Islet of Langerhans (tissue), 1 donor: ENCODE measurements at regions not wholly inside any gene's neighbourhood (a gene's known extent, or its start where the extent isn't known, plus 50 kb on each side); places are given as distances from the start of the nearest gene placed in this dataset.
"Not testable (repeated sequence)": the region's sequence is repeated elsewhere in the genome, so short reads cannot be mapped to it uniquely, and the experiment has no call there.

ENCODE experiments used
- FAIRE-seq: peaks from one replicate; lab custom pipeline; 2011; peaks lifted over from hg19 to GRCh38; lab: Jason Lieb, UNC

DNA sequence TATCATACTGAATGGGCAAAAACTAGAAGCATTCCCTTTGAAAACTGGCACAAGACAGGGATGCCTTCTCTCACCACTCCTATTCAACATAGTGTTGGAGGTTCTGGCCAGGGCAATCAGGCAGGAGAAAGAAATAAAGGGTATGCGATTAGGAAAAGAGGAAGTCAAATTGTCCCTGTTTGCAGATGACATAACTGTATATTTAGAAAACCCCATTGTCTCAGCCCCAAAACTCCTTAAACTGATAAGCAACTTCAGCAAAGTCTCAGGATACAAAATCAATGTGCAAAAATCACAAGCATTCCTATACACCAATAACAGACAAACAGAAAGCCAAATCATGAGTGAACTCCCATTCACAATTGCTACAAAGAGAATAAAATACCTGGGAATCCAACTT lies 52.5 kb upstream of the CCDC71L start:
- not testable (repeated sequence) for FAIRE-seq

DNA sequence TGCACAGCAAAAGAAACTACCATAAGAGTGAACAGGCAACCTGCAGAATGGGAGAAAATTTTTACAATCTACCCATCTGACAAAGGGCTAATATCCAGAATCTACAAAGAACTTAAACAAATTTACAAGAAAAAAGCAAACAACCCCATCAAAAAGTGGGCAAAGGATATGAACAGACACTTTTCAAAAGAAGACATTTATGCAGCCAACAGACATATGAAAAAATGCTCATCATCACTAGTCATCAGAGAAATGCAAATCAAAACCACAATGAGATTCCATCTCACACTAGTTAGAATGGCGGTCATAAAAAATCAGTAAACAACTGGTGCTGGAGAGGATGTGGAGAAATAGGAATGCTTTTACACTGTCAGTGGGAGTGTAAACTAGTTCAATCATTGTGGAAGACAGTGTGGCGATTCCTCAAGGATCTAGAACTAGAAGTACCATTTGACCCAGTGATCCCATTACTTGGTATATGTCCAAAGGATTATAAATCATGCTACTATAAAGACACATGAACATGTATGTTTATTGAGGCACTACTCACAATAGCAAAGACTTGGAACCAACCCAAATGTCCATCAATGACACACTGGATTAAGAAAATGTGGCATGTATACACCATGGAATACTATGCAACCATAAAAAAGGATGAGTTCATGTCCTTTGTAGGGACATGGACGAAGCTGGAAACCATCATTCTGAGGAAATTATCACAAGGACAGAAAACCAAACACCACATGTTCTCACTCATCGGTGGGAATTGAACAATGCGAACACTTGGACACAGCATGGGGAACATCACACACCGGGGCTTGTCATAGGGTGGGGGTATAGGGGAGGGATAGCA lies 53.9 kb upstream of the CCDC71L start:
- not testable (repeated sequence) for FAIRE-seq

DNA sequence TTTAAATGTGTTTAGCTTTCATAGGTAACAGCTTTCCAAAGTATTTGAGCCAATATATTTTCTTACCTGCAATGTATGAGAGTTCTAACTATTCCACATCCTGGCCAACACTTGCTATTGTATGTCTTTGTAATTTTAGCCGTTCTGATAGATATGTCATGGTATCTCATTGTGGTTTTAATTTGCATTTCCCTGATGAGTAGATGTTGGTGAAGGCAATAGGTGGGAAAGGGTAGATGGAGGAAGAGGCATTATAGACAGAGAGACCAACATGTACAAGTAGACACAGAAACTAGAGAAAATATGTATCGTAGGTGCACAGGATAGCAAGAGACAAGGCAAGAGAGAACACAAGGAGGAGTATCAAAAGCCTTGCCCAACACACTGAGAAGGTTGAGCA lies 54.8 kb upstream of the CCDC71L start:
- no peak for FAIRE-seq

DNA sequence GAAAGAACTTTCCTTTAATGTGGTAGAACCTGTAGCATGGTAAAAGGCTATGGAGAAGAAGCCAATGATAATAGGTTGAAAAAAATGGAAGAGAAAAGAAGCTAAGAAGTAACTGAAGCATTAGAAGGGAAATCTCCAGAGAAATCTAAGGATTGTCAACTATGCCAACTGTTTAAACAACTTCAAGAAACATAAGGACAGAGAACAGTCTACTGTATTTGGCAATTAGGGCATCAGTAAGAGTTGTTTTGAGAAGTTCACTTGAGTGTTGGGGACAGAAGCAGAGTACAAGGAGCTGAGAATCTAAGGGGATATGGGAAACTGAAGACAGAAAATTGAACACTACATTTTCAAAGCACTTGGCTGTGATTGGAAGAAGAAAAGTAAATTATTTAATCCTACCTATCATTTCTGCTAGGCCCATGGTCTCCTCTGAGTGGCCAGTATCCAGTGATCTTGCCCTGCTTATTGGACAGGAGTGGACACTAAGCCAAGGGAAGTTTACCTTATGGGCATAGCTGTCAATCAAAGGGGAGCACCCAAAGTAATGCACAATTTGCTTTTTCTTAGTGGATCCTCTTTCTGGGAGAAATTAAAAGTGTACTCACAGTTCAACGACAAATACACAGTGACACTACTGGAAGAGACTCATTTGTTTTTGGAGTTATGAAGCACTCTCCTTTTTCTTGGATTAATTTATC lies 56.4 kb upstream of the CCDC71L start:
- FAIRE-seq, result no peak

DNA sequence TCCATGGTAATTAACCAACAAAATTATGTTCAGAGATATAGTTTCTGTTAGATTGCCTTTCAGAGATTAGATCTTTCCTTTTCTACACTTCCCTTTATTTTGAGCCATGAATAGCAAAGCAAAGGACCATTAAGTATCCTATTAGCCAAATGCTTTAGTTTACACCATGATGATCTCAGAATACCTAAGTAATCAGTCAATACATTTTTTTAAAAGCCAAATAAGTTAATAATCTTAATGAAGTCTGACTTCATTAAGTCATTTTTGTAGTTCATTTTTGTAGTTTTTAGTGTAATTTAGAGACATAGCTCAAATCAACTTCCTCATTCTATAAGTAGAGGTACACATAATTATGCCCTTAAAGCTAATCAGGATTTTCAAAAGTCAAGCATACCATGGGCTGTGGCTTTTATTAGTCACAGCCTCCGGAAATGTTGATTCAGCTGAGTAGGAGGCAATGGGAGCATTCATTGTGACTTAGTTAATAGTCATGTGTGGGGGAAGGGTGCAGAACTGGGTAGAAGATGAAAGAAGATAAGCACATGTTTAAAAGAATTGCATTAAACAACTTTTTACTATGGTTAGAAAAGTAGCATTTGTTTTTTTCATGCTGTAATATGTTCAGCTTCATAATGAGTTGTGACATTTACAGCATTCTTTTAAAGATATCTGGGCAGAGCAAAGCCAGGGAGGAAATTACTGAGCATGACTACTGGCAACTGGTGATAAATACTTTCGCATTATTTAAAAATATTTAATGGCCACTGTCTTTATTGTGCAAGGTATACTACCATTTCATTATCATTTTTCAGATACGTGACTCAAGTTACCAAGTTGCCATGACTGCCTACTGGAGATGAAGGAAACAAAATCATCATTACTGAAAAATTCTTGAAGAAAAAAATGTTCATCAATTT lies 57.3 kb upstream of the CCDC71L start:
- no peak for FAIRE-seq

DNA sequence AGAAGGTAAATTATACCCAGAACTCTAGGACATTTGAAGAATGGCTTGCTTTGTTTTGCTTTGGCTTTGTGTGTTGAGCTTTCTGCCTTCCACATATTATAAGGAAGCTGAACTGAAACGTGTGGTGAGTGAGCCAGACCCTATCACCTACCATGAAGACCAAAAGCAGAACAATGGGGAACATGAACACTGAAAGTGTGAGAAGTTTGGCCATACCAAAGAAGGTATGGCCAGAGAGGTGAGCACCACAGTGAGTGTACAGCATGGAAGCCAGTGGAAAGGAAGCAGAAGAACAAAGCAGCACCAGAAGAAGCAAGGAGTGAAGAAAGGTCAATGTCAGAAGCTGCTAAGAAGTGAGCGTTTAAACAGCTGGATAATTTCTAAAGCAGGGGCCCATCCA lies 59.7 kb upstream of the CCDC71L start:
- no peak for FAIRE-seq

DNA sequence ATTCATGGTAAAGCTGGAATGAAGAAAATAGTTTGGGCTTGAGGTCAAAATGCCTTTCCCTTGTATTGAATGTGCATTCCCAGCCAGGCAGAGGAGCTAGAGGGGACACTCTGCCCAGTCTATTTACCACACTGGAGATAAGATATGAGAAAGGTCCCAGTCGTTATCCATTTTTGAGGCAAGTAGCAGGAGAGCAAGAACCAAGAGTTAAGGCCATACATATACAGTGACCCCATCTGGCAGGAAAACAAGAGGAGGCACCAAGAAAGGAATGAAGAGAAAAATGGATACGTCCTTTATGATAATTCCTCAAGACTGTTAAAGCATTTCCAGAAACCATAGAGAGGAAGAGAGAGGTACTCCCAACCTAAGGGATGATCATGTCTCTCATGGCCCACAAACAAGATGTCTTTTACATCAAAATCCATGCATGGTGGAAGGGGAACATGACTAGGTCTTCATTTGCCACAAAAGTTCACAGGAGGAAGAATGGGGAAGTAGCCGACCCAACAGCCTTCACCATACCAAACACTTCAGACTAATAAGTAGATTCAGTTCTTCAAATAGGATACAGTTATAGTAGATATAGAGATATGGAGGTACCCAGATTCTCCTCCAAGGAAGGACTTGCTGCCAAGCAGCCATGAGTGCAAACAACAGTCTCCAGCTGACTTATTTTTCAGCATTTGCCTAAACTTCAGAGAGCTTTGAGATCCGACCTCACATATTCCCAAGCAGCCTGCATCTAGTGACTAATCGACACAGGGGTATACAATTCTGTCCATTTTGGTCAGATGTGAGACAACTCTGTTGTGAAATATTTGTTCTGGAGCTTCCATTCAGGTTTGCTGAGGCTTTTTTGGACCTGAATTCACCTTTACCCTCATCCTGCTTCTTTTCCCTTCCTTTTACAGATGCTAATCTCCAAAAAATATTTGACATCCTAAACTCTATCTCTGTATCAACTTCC lies 61.1 kb upstream of the CCDC71L start:
- no peak for FAIRE-seq

DNA sequence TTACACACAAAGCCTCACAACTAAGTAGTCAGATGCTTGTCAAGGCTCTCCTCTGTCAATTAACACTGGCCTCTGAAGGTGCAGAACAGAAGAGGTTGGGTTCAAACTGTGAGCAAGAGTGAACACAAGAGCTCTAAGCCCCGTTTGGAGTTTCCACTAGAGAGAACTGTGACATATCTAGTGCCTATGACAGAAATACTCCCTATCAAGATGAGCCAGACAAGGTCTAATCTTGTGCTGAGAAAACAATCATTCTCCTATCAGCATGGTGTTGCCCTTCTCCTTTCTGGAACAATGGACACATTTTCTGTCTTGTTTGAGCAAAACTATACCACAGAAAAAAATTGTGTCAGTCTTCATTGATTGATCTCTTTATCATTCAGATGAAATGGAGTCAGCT lies 62.4 kb upstream of the CCDC71L start:
- no peak for FAIRE-seq

DNA sequence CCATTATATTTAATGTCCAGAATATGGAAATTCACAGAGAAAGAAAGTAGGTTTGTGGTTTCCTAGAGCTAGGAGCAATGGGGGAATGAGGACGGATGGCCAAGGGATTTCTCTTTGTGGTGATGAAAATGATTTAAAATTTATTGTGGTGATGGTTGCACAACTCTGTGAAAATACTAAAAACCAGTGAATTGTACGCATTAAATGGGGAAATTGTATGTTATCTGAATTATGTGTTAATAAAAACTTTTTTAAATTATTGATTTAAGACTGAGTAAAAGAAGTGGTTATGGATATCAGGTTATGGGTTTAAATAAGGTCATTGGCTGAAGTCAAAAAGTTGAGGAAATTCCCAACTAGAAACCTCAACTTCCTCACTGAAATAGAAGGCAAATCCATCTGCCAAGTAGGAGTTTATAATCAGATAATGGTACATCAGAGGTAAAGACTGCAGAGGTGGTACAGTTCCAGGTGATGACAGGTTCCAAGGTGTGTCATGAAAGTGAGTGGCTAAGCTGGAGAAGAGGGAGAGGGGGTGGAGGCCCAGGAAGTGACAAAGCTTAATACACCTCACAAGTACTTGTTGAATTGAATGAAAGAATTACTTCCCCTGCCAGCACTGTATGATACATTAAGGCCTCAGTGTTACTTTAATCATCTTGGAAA lies 68.9 kb upstream of the CCDC71L start:
- FAIRE-seq, result no peak

DNA sequence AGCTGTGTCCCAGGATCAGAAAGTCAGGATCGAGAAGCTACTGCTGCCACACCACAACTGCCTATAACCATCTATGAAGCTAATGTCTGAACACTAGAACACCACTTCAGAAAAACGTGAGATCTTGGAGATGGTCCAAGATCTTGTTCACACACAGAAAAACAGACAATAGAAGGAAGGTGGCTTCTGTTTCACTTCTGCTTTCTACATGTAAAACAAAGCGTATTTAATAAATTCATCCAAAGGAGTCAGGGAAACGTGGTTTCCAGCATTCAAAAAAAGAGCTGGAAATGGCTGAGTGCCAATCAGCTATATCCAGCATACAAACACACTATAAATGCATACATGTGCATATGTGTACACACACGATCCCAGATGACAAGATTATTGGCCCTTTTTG lies 70.2 kb upstream of the CCDC71L start:
- no peak for FAIRE-seq

DNA sequence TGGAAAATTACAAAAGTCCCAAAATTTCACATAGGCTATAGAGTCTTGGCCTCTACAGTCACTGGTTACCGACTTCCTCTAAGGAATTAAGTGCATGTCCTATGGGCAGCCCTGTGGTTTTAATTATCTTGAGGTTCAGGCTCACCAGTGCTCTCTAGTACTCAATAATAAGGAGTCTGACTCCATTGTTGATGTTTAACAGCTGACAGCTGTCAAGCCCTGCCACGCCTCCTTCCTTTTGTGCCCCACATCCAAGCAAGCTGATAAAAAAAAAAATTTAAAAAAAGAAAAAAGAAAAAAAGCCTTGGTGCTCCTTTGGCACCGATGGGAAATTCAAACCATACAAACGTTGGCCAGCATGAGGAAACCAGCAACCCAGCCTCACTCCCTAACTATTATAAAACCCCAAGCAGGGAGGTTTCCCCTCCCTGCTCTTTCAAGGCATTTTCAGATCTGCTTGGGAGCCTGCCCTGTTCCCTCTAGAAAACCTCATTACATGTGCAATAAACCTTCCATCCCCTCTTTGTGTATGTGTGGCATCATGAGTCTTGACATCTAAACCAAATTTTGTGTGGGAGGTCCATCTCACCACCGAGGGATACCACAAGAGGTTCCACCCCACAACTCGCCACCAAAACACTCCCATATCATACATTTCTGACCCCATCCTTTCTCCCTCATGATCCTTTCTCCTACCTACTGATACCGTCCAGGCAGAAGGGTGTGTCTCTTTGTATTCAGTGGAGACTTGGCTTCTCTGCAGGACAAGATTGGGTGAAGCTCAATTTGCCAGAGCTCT lies 70.9 kb upstream of the CCDC71L start:
- no peak for FAIRE-seq

DNA sequence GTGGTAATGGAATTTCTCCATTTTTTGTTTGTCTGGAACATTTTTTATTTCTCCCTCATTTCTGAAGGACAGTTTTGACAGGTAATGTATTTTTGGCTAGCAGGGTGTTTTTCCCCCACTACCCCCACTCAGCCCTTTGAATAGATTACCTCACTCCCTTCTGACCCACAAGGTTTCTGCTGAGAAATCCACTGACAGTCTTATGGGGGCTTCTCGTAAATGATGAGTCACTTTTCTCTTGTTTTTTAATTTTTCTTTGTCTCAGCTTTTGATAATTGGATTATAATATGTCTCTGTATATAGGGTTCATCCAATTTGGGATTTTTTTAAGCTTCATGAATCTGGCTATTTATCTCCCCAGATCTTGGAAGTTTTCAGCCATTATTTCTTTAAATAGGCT lies 74.7 kb upstream of the CCDC71L start:
- no peak for FAIRE-seq

DNA sequence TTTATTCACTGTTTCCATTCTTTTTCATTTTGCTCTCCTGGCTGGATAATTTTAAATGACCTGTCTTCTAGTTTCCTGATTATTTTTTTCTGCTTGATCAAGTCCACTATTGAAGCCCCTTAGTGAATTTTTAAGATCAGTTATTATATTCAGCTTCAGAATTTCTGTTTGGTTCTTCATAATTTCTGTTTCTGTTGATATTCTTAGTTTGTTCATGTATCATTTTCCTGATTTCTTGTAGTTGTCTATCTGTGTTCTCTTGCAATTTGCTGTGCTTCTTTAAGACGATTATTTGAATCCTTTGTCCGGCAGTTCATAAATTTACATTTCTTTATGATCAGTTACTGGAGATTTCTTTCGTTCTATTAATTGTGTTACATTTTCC lies 75.2 kb upstream of the CCDC71L start:
- FAIRE-seq, result no peak

DNA sequence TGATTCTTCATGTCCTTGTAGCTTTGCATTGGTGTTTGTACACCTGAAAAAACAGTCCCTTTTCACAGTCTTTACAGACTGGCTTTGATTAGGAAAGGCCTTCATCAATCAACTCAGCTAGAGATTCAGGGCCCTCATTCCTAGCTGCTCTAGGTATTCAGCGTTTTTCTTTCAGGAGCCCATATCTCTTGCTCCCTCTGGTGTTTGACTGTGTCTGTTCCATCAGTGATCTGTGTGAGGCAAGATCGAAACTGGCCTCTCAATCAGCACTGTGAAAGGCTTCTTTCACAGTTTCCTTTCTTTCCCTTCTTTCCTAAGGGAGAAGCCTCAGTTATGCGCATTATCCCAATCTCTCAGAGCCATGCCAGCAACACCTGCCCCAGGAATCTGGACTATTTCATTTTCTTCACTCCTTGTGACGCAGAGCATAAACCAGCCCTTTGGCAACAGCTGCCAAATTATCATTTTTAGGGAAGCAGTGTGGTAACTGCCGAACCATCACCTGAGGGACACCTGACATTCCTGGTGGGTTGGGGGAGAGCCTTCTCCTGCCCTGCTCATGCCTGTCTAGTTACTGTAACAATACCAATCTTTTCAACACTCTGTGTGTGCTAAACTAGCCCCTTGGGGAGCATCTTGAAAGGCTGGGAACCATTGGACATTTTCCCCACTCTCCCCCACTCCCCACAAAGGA lies 75.7 kb upstream of the CCDC71L start:
- FAIRE-seq, result no peak

DNA sequence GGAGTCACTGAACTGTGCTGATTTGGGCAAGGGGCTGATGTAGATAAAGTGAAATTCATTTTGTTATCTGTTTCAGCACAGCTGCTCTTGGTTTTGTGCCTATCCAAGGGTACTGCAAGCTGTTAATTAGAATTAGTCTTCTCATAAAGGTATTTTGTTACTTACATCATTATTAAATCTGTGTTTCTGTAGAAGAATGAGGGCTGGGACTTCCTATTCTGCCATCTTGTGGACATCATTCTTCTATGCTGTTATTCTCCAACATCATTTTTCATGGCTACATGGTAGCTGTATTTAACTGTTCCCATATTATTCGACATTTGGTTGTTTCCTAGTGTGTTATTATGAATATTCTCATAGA lies 76.2 kb upstream of the CCDC71L start:
- no peak for FAIRE-seq

DNA sequence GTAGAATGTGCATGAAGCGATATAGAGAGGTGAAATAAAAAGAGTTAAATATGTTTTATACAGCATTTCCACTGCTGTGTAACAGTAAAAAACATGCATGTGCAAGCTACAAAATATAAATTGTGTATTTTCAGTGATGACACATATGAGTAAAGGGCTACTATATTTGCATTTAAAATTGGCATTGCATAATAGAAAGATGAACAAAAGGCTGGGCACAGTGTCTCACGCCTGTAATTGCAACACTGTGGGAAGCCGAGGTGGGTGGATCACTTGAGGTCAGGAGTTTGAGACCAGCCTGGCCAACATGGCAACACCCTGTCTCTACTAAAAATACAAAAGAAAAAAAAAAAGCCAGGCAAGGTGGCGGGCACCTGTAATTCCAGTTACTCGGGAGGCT lies 79.8 kb upstream of the CCDC71L start:
- FAIRE-seq, result no peak

DNA sequence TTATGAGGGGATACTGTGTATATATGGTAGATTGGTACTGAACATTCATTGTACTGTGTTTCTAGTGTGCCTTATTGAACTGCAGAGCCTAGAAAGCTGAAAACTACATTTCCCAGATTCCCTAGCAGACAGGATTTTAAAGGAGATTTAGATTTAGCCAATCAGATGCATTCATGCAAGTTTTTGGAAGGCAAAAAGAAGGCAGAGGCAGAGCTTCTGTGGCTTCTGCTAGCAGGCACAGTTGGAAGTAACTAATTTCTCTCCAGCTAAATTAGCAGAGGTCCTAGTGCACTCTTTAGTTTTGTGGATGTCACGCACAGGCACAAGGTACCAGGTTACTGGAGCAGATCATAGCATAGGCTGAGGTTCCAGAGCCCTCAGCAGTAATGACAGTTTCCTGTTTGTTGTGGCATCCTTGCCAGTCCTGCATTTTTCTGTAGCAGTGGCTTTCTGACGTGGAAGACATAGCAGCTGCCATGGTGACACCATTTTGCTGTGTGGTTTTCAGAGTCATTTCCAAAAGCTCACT lies 83.7 kb upstream of the CCDC71L start:
- FAIRE-seq, result no peak

DNA sequence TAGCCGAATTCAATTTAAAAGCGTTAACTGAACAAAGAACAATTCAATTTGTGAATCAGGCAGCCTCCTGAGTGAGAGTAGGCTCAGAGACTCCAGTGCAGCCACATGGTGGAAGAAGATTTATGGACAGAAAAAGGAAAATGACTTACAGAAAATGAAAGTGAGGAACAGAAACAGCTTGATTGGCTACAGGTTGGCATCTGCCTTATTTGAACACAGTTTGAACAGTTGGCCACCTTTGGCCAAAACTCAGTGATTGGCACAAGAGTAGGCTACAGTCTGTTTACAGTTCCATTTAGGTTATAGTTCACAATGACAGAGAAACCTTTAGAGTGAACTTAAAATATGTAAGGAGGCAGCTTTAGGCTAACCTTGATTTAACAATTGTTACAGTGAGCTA lies 86.3 kb upstream of the CCDC71L start:
- FAIRE-seq, result not testable (repeated sequence)

DNA sequence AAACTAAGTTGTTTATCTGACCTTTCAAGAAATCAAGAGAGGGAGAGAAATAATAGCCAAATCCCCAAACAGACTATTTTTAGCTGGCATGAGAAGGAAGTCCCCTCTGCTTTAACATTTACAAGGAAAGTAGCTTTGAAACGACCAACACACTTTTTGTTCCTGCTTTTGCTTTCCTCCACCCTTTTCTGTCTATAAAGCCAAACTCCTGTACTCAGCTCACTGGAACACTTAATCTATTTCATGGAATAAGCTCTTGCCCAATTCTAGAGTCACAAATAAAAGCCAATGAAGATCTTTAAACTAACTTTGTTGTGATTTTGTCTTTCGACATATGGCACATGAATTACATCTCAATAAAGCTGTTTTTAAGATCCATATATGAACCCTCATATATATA lies 86.8 kb upstream of the CCDC71L start:
- FAIRE-seq, result no peak
